ENCODE measurements at regions not wholly inside any gene's neighbourhood (a gene's known extent, or its start where the extent isn't known, plus 50 kb on each side); places are given as distances from the start of the nearest gene placed in this dataset.

DNA sequence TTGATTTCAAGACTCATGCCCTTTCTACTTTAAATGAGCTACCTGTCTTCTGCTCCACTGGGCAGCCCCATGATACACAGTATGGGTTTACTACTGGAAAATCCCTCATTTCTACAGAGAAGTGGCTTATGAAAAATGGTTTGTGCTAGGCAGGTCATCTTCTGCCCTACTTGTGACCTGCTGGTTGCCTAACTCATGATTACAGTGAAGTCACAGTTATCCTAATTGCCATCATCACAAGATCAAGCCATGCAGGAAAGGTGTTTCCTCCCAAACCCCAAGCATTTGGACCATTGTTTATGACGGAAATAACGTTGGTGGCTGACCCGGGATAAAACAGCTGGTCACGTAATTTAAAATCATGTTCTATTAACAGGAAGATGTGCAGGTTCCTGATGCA is 330.6 kb downstream of the ACTL7B start:
- H3K9ac ChIP-seq (replicated peaks; ENCODE audit: extremely low read depth, insufficient read depth, low read length), result no peak overlapping the region
- dilution Hi-C loops (cut with MboI; ENCODE audit: extremely low pct_ligation_motif_present, low sequenced_read_pairs) (no loop called here), intact Hi-C loops (cut with micrococcal nuclease) (no loop called here)
- no peaks in the 10 kb centered on the region for H4K20me1 ChIP-seq (replicated peaks; ENCODE audit: control insufficient read depth, extremely low read depth, insufficient read depth, low read length)
- ChIA-PET CTCF (no interaction called here), POLR2A (no interaction called here)
- DNase-seq (ENCODE audit: low read depth, low spot score) (no peak), FAIRE-seq (no peak)
- no peaks in the 10 kb centered on the region for H3K4me1 ChIP-seq (ENCODE audit: control insufficient read depth, extremely low read depth, insufficient read depth, low read length)
- no peak overlapping the region for H3K4me3 ChIP-seq (replicated peaks in 1 of 3; ENCODE audit: insufficient read depth in 1 of 3, low read depth in 1 of 3, low read length in 3 of 3)
- BruUV-seq (replicated peaks), result no TSS peak
- TF ChIP-seq POLR2AphosphoS5 (IDR thresholded peaks at IDR 0.05; ENCODE audit: insufficient read depth, low read depth, low read length), result no peak
- no peak for TF ChIP-seq POLR2A (IDR thresholded peaks at IDR 0.05; ENCODE audit: low read depth, low read length)
- no peak for TF ChIP-seq FOS (IDR thresholded peaks at IDR 0.05; ENCODE audit: borderline replicate concordance, insufficient read depth, low read length)
- no peak for TF ChIP-seq EZH2 (IDR thresholded peaks at IDR 0.05; ENCODE audit: borderline replicate concordance, low read depth, low read length, severe bottlenecking)
- no peaks in the 10 kb centered on the region for H3K79me2 ChIP-seq (ENCODE audit: control insufficient read depth, insufficient read depth, low read length)
- H3K27me3 ChIP-seq (ENCODE audit: control insufficient read depth in 2 of 2, insufficient read depth in 2 of 2, low read length in 2 of 2), result no peaks in the 10 kb centered on the region
- H3K9me1 ChIP-seq (replicated peaks; ENCODE audit: control insufficient read depth, extremely low read depth, insufficient read depth, low read length), result no peaks in the 10 kb centered on the region
- H3K4me2 ChIP-seq (ENCODE audit: insufficient read depth, low read length), result no peak overlapping the region
- no peak overlapping the region for H2AFZ ChIP-seq (ENCODE audit: low read depth, low read length)
- H3K36me3 ChIP-seq (ENCODE audit: control insufficient read depth in 2 of 2, extremely low read depth in 1 of 2, insufficient read depth in 2 of 2, low read length in 2 of 2), result no peaks in the 10 kb centered on the region
- no peaks in the 10 kb centered on the region for H3K9me3 ChIP-seq (replicated peaks; ENCODE audit: control insufficient read depth, insufficient read depth, low read length)
- H3K27ac ChIP-seq (ENCODE audit: insufficient read depth, low read depth, low read length), result no peak overlapping the region

DNA sequence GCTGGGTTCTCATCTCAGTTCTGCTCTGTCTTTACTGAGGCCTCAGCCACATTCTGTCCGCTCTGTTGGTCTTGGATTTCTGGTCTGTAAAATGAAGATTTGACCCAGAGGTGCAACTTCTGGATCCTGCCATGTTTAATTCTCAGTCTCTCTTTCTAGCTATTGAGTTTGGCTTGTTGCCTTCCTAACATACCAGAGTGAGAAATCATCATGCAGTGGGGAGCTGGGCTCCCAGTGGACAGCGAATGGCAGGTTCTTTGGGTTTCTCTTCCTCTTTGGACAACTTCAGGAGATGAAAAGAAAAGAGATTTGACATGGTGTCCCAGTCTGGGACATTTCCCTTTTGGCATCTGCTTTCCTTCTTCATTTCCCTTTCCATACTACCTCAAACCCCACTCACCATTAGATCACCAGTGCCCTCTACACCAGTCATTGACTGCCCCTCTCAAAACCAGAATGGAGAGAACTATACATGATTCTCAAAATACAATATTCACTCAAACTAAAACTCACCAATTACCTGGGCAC is 334.7 kb downstream of the ACTL7B start:
- Histone ChIP-seq H3K4me1 (ENCODE audit: control insufficient read depth, extremely low read depth, insufficient read depth, low read length) (no peaks in the 10 kb centered on the region), H4K20me1 (replicated peaks; ENCODE audit: control insufficient read depth, extremely low read depth, insufficient read depth, low read length) (no peaks in the 10 kb centered on the region), H3K79me2 (ENCODE audit: control insufficient read depth, insufficient read depth, low read length) (no peaks in the 10 kb centered on the region), H3K9ac (replicated peaks; ENCODE audit: extremely low read depth, insufficient read depth, low read length) (no peak overlapping the region), H3K27me3 (ENCODE audit: control insufficient read depth in 2 of 2, insufficient read depth in 2 of 2, low read length in 2 of 2) (no peaks in the 10 kb centered on the region), H3K4me2 (ENCODE audit: insufficient read depth, low read length) (no peak overlapping the region), H3K9me3 (replicated peaks; ENCODE audit: control insufficient read depth, insufficient read depth, low read length) (no peaks in the 10 kb centered on the region), H3K4me3 (replicated peaks in 1 of 3; ENCODE audit: insufficient read depth in 1 of 3, low read depth in 1 of 3, low read length in 3 of 3) (no peak overlapping the region), H3K9me1 (replicated peaks; ENCODE audit: control insufficient read depth, extremely low read depth, insufficient read depth, low read length) (no peaks in the 10 kb centered on the region), H2AFZ (ENCODE audit: low read depth, low read length) (no peak overlapping the region), H3K27ac (ENCODE audit: insufficient read depth, low read depth, low read length) (no peak overlapping the region), H3K36me3 (ENCODE audit: control insufficient read depth in 2 of 2, extremely low read depth in 1 of 2, insufficient read depth in 2 of 2, low read length in 2 of 2) (no peaks in the 10 kb centered on the region)
- dilution Hi-C loops (cut with MboI; ENCODE audit: extremely low pct_ligation_motif_present, low sequenced_read_pairs) (no loop called here), intact Hi-C loops (cut with micrococcal nuclease) (no loop called here)
- ChIA-PET POLR2A (no interaction called here), CTCF (interaction anchor here (1.2 kb wide), 1 partner anchor 8 kb away, joined by 3 read pairs; no protein-coding TSS in a partner anchor)
- FAIRE-seq (no peak), DNase-seq (ENCODE audit: low read depth, low spot score) (no peak)
- BruUV-seq (replicated peaks), result no TSS peak
- no peak for TF ChIP-seq MYC (IDR thresholded peaks at IDR 0.05; ENCODE audit: low read depth, low read length)
- no peak for TF ChIP-seq JUN (IDR thresholded peaks at IDR 0.05; ENCODE audit: borderline replicate concordance, insufficient read depth, insufficient read length, low read depth)
- no peak for TF ChIP-seq POLR2A (IDR thresholded peaks at IDR 0.05; ENCODE audit: low read depth, low read length)
- TF ChIP-seq, protein P1, sequence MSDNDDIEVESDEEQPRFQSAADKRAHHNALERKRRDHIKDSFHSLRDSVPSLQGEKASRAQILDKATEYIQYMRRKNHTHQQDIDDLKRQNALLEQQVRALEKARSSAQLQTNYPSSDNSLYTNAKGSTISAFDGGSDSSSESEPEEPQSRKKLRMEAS (IDR thresholded peaks at IDR 0.05; ENCODE audit: insufficient read depth, insufficient read length), result no peak
- no peak for TF ChIP-seq GATA2 (IDR thresholded peaks at IDR 0.05; ENCODE audit: insufficient read depth, insufficient read length, low read depth, low read length)
- no peak for TF ChIP-seq EZH2 (IDR thresholded peaks at IDR 0.05; ENCODE audit: borderline replicate concordance, low read depth, low read length, severe bottlenecking)
- TF ChIP-seq POLR2AphosphoS5 (IDR thresholded peaks at IDR 0.05; ENCODE audit: insufficient read depth, low read depth, low read length), result no peak
- TF ChIP-seq, protein P2, sequence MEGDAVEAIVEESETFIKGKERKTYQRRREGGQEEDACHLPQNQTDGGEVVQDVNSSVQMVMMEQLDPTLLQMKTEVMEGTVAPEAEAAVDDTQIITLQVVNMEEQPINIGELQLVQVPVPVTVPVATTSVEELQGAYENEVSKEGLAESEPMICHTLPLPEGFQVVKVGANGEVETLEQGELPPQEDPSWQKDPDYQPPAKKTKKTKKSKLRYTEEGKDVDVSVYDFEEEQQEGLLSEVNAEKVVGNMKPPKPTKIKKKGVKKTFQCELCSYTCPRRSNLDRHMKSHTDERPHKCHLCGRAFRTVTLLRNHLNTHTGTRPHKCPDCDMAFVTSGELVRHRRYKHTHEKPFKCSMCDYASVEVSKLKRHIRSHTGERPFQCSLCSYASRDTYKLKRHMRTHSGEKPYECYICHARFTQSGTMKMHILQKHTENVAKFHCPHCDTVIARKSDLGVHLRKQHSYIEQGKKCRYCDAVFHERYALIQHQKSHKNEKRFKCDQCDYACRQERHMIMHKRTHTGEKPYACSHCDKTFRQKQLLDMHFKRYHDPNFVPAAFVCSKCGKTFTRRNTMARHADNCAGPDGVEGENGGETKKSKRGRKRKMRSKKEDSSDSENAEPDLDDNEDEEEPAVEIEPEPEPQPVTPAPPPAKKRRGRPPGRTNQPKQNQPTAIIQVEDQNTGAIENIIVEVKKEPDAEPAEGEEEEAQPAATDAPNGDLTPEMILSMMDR (IDR thresholded peaks at IDR 0.05; ENCODE audit: extremely low read depth in 1 of 2, insufficient read depth in 1 of 2, low read depth in 1 of 2, low read length in 2 of 2), result no peak

Data from endothelial cell of umbilical vein (primary cell).